HUDEP-2 (cell line): ENCODE measurements at regions not wholly inside any gene's neighbourhood (a gene's known extent, or its start where the extent isn't known, plus 50 kb on each side); places are given as distances from the start of the nearest gene placed in this dataset.

ENCODE experiments used
- DNase-seq, 76 experiments: peaks; one replicate each; lab custom pipeline; 2025; ENCODE audit not compliant: unreplicated experiment in 76 of 76; lab: John Stamatoyannopoulos, UW

GRCh38 chr4:111537165-111537564 lies 608.1 kb upstream of the FAM241A start:
- DNase-seq = no peak

- no peak for DNase-seq
These were observed 607.4 kb upstream of the FAM241A start for GRCh38 chr4:111537871-111538270.

- no peak for DNase-seq
These were observed 604.6 kb upstream of the FAM241A start for GRCh38 chr4:111540671-111541070.

GRCh38 chr4:111542056-111542455 lies 603.2 kb upstream of the FAM241A start:
- DNase-seq = no peak

GRCh38 chr4:111546881-111547280 lies 598.4 kb upstream of the FAM241A start:
- DNase-seq = no peak

- DNase-seq = no peak
These were observed 589.0 kb upstream of the FAM241A start for GRCh38 chr4:111556141-111556781.

- no peak for DNase-seq
These were observed 588.4 kb upstream of the FAM241A start for GRCh38 chr4:111556851-111557250.

GRCh38 chr4:111562826-111563225 lies 582.4 kb upstream of the FAM241A start:
- DNase-seq = no peak

GRCh38 chr4:111572470-111572869 lies 572.8 kb upstream of the FAM241A start:
- no peak for DNase-seq

GRCh38 chr4:111573386-111573785 lies 571.9 kb upstream of the FAM241A start:
- DNase-seq = no peak

- DNase-seq = no peak
These were observed 565.5 kb upstream of the FAM241A start for GRCh38 chr4:111579767-111580166.

- no peak for DNase-seq
These were observed 549.8 kb upstream of the FAM241A start for GRCh38 chr4:111595456-111595855.

GRCh38 chr4:111596491-111596890 lies 548.8 kb upstream of the FAM241A start:
- no peak for DNase-seq

GRCh38 chr4:111601671-111602070 lies 543.6 kb upstream of the FAM241A start:
- DNase-seq = no peak

- no peak for DNase-seq
These were observed 542.4 kb upstream of the FAM241A start for GRCh38 chr4:111602848-111603247.

GRCh38 chr4:111605111-111605510 lies 540.1 kb upstream of the FAM241A start:
- DNase-seq = no peak

GRCh38 chr4:111610681-111611080 lies 534.6 kb upstream of the FAM241A start:
- no peak for DNase-seq

- DNase-seq = no peak
These were observed 526.3 kb upstream of the FAM241A start for GRCh38 chr4:111618908-111619307.

GRCh38 chr4:111628437-111628836 lies 516.8 kb upstream of the FAM241A start:
- DNase-seq = no peak

GRCh38 chr4:111630705-111631104 lies 514.5 kb upstream of the FAM241A start:
- DNase-seq = peak in 1 of 76 experiments; percentile 3

- peak in 3 of 76 experiments; percentile 4 to 5 (median 4) for DNase-seq
These were observed 513.8 kb upstream of the FAM241A start for GRCh38 chr4:111631215-111631999.

- DNase-seq = no peak
These were observed 512.6 kb upstream of the FAM241A start for GRCh38 chr4:111632641-111633151.
